ES-I3 (cell line): ENCODE measurements at regions not wholly inside any gene's neighbourhood (a gene's known extent, or its start where the extent isn't known, plus 50 kb on each side); places are given as distances from the start of the nearest gene placed in this dataset.
"Not testable (repeated sequence)": the region's sequence is repeated elsewhere in the genome, so short reads cannot be mapped to it uniquely, and the experiment has no call there.

Experiments used
- H3K36me3 ChIP-seq: 2 replicates; pipeline ENCODE4 v1.6.1; 2013; ENCODE audit warnings: mild to moderate bottlenecking, low read length, control low read depth, moderate library complexity; ENCODE audit not compliant: insufficient read depth
- H3K4me1 ChIP-seq: 2 replicates; pipeline ENCODE4 v1.6.1; 2013; ENCODE audit warnings: mild to moderate bottlenecking, control low read depth, low read length; ENCODE audit not compliant: insufficient read depth
- H3K9ac ChIP-seq: 2 replicates; pipeline ENCODE4 v1.6.1; 2013; ENCODE audit warnings: low read depth, mild to moderate bottlenecking, low read length, moderate library complexity
- H3K9me3 ChIP-seq: 2 replicates; pipeline ENCODE4 v1.6.1; 2013; ENCODE audit warnings: mild to moderate bottlenecking, low read length, moderate library complexity; ENCODE audit not compliant: control insufficient read depth, insufficient read depth

DNA sequence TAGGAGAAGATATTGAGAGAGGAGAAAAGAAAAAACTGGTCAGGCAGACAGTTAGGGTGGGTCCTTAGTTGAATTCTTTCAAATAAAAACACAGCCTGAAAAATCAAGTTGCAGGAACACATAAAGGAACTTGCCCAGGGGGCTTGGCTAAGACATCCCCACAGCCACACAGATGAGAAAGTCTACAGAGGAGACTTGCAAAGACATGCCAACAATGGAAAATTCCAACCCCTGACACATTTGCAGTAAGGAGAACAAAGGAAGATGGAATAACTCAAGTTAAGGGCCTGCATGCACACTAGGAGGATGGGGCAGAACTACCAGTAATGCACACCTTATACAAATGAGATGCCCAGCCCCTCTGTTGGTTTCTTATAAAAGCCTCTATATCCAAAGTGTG, 197.6 kb downstream of the CPXCR1 start:
- Histone ChIP-seq H3K36me3 (no peaks in the 10 kb centered on the region), H3K9ac (no peak overlapping the region), H3K4me1 (no peaks in the 10 kb centered on the region), H3K9me3 (no peaks in the 10 kb centered on the region)

DNA sequence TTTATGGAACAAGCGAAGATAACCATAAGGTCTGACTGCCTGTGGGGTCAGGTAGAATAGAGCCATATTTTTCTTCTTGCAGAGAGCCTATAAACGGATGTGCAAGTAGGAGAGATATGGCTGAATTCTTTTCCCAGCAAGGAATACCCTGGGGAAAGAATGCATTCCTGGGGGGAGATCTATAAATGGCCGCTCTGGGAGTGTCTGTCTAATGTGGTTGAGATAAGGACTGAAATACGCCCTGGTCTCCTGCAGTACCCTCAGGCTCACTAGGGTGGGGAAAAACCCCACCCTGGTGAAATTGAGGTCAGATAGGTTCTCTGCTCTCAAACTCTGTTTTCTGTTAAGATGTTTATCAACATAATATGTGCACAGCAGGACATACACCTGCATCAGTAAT, 209.0 kb downstream of the CPXCR1 start:
- not testable (repeated sequence) for H3K4me1 ChIP-seq, H3K36me3 ChIP-seq, H3K9ac ChIP-seq
- H3K9me3 ChIP-seq, result peaks cover 12% of the 10 kb centered on the region

DNA sequence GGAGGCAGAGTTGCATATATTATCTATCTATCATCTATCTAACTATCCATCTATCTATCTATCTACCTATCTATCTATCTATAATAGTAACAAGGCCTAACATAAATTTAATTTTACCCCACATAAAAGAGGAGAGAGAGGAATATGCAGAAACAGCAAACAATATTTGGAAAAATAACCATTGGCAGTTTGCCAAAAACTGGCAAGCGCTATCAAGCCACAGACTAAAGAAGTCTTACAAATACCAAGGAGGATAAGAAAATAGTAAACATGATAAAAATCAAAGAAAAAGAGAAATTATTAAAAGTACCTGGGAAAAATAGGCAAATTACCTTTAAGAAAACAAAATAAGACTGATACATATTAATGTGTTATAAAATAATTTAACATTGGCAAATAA, 230.8 kb downstream of the CPXCR1 start:
- Histone ChIP-seq H3K36me3 (no peaks in the 10 kb centered on the region), H3K9ac (no peak overlapping the region), H3K9me3 (no peaks in the 10 kb centered on the region), H3K4me1 (peaks cover 14% of the 10 kb centered on the region)

DNA sequence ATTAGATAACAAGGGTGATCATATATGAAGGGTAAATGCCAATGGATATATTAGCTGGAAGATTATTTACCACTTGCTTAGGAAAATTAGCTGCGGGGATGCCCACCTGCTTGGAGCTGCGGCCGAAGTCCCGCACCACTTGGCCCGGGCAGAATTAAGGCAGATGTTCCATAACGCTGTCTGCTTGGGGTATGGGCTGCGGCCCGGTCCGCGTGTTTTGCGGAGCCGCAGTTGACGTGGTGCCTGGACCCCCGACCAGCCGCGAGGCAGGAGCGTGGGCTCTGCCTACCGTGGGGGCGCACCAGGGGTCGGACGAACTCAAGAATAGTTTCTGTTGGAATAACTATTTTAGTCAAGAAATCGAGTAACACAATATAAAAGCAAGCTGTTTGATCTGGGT, 235.2 kb downstream of the CPXCR1 start:
- H3K9me3 ChIP-seq, result no peaks in the 10 kb centered on the region
- no peaks in the 10 kb centered on the region for H3K36me3 ChIP-seq
- peaks cover 29% of the 10 kb centered on the region for H3K4me1 ChIP-seq
- H3K9ac ChIP-seq, result peak overlapping the region; percentile 47; the same call in 1 of the 2 replicates

DNA sequence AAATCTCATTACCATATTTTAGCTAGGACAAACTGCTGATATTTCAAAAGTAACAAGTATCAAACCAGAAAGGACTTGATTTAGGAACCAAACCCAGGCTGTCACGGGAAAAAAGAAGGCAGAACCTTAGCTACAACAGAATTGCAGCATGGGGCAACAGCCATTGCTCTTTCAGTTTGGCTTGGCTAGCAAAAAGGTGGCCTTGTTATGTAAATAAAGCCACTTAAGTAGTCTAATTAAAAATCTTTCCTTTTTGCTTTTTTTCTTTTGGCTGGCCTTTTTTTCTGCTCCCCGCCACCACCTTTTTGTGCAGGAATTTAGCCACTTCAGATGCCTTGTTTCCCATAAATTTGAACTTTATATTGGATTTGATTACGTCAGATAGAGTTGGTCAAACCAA, 235.9 kb downstream of the CPXCR1 start:
- Histone ChIP-seq H3K9me3 (no peaks in the 10 kb centered on the region), H3K9ac (peak overlapping the region; percentile 47), H3K36me3 (no peaks in the 10 kb centered on the region), H3K4me1 (peaks cover 29% of the 10 kb centered on the region)

DNA sequence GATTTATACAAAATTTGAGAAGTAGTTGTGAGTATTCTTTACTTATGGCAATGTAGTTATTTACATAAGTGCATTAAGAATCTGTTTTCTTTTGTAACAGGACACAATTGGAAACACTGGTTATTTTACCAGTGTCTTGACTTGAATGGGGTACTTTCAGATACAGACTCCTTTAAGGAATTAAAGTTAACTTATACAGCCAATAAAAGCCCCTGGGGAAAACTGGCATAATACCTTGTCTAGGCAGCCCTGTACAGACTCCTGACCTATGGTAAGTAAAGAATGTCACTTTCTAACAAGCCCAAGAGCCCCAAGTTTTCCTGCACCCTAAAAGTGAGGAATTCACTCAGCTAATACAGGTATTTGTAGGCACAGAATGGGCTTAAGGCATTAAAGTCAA, 241.8 kb downstream of the CPXCR1 start:
- peaks cover 54% of the 10 kb centered on the region for H3K4me1 ChIP-seq
- H3K9ac ChIP-seq, result no peak overlapping the region
- no peaks in the 10 kb centered on the region for H3K36me3 ChIP-seq
- no peaks in the 10 kb centered on the region for H3K9me3 ChIP-seq

DNA sequence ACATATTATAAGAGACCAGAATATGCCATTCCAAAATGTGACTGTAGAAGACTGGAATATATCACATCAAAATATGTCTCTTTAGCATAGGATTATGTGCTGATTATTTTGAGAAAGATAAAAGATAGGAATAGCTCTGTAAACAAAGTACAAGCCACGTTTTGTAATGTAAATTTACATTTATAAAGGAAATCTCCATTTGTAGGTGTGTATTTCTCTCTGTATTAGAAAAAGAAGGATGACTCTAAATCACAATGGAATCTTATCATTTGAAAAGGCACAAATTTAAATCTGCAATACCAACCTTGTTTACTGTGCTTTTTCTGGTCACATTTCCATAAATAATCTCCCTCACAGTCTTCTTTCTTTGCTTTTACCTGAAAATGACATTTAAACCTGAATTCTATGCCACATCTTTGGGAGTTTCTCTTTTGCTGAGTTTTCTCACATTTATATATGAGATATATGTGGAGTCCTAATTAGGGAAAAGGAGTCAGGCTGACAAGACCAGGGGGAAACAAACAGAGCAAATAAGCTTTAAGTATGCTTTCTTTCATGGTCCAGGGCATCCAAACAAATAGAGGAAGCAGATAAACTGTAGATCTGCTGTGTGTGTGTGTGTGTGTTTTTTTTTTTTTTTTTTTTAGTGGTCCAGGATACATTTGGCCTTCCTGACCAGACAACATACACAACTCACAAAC, 244.0 kb downstream of the CPXCR1 start:
- Histone ChIP-seq H3K9me3 (no peaks in the 10 kb centered on the region), H3K36me3 (no peaks in the 10 kb centered on the region), H3K4me1 (peaks cover 45% of the 10 kb centered on the region), H3K9ac (no peak overlapping the region)

DNA sequence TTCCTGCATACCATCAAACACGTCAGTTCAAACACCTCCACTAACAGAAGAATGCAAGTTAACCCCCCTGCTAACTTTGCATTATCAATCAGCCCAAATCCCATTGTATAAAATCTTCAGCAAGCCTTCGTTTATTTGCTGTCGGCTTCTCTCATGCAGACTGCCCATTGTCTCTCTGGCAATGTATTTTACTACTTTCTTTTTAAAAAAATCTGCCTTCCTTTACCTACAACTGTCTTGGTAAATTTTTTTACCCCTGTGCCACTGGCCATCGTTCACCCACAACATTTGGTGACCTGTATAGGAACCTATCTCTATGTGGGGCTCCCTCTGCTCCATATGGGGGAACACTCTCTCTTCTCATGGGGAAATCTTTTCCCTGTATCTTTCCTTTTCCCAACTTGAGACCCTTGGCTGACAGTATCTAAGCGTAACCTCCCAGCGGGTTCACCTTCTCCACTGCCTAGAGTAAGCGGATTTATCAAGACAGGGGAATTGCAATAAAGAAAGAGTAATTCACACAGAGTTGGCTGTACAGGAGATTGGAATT, 244.6 kb downstream of the CPXCR1 start:
- H3K36me3 ChIP-seq, result no peaks in the 10 kb centered on the region
- peaks cover 45% of the 10 kb centered on the region for H3K4me1 ChIP-seq
- H3K9ac ChIP-seq, result no peak overlapping the region
- no peaks in the 10 kb centered on the region for H3K9me3 ChIP-seq

DNA sequence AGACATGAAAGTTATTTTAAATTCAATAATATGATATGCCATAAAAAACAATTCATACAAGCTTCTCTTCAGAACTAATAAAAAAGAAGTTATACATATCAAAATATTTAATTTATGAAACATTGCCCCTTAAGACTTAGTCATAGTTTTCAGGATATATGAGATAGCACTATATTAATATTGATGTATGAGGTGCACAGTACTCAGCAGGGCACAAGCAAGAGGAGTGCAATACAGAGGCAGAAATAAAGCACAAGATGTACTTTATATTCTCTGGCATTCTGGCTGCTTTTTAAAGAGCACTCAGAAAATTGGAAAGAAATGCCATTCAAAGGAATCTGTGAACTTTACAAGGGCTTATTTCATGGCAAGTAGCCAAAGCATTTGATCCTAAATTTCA, 274.9 kb downstream of the CPXCR1 start:
- H3K9me3 ChIP-seq, result no peaks in the 10 kb centered on the region; the same call in 1 of the 2 replicates

DNA sequence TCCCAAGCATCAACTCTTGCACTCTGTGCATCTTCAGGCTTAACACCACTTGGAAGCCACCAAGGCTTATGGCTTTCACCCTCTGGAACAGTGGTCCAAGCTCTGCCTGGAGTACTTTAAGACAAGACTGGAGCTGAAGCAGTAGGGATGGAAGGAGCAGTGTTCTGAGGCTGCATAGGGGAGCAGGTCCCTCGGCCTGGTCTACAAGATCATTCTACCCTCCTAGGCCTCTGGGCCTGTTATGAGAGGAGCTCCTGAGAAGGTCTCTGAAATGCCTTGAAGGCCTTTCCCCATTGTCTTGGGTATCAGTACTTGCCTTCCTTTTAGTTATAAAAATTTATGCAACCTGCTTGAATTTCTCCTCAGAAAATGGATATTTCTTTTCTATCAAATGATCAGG, 286.7 kb downstream of the CPXCR1 start:
- peaks cover 12% of the 10 kb centered on the region for H3K9me3 ChIP-seq
- no peaks in the 10 kb centered on the region for H3K36me3 ChIP-seq
- no peak overlapping the region for H3K9ac ChIP-seq
- no peaks in the 10 kb centered on the region for H3K4me1 ChIP-seq

More for the DNA sequence above, 274.9 kb downstream of the CPXCR1 start:
- Histone ChIP-seq H3K36me3 (no peaks in the 10 kb centered on the region), H3K4me1 (no peaks in the 10 kb centered on the region), H3K9ac (no peak overlapping the region)

DNA sequence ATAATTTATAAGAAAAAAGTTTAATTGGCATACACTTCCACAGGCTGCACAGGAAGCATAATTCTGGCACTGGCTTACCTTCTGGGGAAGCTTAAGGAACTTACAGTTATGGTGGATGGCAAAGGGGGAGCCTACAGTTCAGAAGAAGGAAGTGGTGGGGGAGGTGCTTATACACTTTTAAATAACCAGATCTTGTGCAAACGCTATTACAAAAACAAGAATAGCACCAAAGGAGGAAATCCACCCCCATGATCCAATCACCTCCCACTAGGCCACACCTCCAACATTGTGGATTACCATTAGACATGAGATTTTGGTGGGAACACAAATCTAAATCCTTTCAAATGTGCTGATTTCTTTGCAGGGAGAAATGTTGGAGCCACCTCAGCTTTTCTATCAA, 287.7 kb downstream of the CPXCR1 start:
- Histone ChIP-seq H3K4me1 (no peaks in the 10 kb centered on the region), H3K9ac (no peak overlapping the region), H3K36me3 (no peaks in the 10 kb centered on the region), H3K9me3 (peaks cover 12% of the 10 kb centered on the region)

DNA sequence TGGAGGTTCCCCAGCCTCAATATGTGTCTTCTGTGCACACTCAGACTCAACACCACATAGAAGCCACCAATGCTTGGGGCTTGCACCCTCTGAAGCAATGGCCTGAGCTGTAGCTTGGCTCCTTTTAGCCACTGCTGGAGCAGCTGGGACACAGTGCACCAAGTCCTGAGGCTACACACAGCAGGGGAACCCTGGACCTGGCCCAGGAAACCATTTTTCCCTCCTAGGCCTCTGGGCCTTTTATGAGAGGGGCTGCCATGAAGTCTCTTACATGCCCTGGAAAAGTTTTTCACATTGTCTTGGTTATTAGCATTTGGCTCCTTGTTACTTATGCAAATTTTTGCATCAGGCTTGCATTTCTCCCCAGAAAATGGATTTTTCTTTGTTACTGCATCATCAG, 306.2 kb downstream of the CPXCR1 start:
- H3K4me1 ChIP-seq, result no peaks in the 10 kb centered on the region
- no peak overlapping the region for H3K9ac ChIP-seq
- peaks cover 7% of the 10 kb centered on the region; the same call in 1 of the 2 replicates for H3K9me3 ChIP-seq
- H3K36me3 ChIP-seq, result no peaks in the 10 kb centered on the region

DNA sequence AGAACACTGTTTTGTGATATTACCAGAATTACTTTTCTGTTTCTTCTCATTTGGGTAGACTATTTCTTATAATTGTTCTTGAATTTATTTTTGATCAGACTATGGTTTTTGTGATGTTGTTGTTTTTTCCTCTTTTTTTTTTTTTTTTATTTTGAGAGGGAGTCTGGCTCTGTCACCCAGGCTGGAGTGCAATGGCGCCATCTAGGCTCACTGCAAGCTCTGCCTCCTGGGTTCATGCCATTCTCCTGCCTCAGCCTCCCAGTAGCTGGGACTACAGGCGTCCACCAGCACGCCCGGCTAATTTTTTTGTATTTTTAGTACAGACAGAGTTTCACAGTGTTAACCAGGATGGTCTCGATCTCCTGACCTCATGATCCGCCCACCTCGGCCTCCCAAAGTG, 352.6 kb downstream of the CPXCR1 start:
- not testable (repeated sequence) for H3K4me1 ChIP-seq, H3K36me3 ChIP-seq, H3K9ac ChIP-seq

DNA sequence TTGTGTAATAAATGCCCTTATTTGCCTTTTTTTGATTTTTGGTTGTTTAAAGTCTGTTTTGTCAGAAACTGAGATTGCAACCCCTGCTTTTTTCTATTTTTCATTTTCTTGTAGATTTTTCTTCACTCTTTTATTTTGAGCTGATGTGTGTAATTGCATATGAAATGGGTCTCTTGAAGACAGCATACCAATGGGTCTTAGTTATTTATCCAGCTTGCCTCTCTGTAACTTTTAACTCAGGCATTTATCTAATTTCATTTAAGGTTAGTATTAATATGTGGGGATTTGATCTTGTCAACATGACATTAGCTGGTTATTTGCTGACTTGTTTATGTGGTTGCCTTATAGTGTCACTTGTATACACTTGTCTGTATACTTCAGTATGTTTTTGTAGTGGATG, 378.0 kb downstream of the CPXCR1 start:
- no peaks in the 10 kb centered on the region; the same call in 1 of the 2 replicates for H3K9me3 ChIP-seq
- no peak overlapping the region for H3K9ac ChIP-seq
- H3K36me3 ChIP-seq, result no peaks in the 10 kb centered on the region
- H3K4me1 ChIP-seq, result no peaks in the 10 kb centered on the region

More for the DNA sequence above, 352.6 kb downstream of the CPXCR1 start:
- not testable (repeated sequence) for H3K9me3 ChIP-seq
